HG03175 (cell line): ENCODE measurements at regions not wholly inside any gene's neighbourhood (a gene's known extent, or its start where the extent isn't known, plus 50 kb on each side); places are given as distances from the start of the nearest gene placed in this dataset.

Source experiments
- ATAC-seq: cut with Tn5 transposase; IDR thresholded peaks from one replicate; pipeline ENCODE4 v1.9.1; 2021; ENCODE audit warnings: mild to moderate bottlenecking, moderate library complexity; ENCODE audit not compliant: unreplicated experiment

- ATAC-seq: no peak
These were observed 985.6 kb upstream of the GHITM start for GRCh38 chr10:83153714-83154113.

GRCh38 chr10:83164156-83164555 lies 975.2 kb upstream of the GHITM start:
- ATAC-seq: no peak

GRCh38 chr10:83165265-83165664 lies 974.0 kb upstream of the GHITM start:
- ATAC-seq: no peak

- no peak for ATAC-seq
These were observed 973.0 kb upstream of the GHITM start for GRCh38 chr10:83166344-83166743.

- ATAC-seq: no peak
These were observed 972.2 kb upstream of the GHITM start for GRCh38 chr10:83167081-83167480.

GRCh38 chr10:83176901-83177300 lies 962.4 kb upstream of the GHITM start:
- ATAC-seq: no peak

- no peak for ATAC-seq
These were observed 960.8 kb upstream of the GHITM start for GRCh38 chr10:83178526-83178925.

GRCh38 chr10:83179371-83179770 lies 959.9 kb upstream of the GHITM start:
- ATAC-seq: no peak

- no peak for ATAC-seq
These were observed 957.2 kb upstream of the GHITM start for GRCh38 chr10:83182076-83182475.

GRCh38 chr10:83184641-83185040 lies 954.7 kb upstream of the GHITM start:
- ATAC-seq: no peak

- no peak for ATAC-seq
These were observed 948.7 kb upstream of the GHITM start for GRCh38 chr10:83190614-83191013.

GRCh38 chr10:83193026-83193425 lies 946.3 kb upstream of the GHITM start:
- ATAC-seq: no peak

GRCh38 chr10:83195021-83195420 lies 944.3 kb upstream of the GHITM start:
- no peak for ATAC-seq

GRCh38 chr10:83199374-83199773 lies 939.9 kb upstream of the GHITM start:
- no peak for ATAC-seq

GRCh38 chr10:83205861-83206260 lies 933.4 kb upstream of the GHITM start:
- ATAC-seq: no peak

GRCh38 chr10:83212632-83213334 lies 926.5 kb upstream of the GHITM start:
- no peak for ATAC-seq

- ATAC-seq: no peak
These were observed 925.2 kb upstream of the GHITM start for GRCh38 chr10:83214136-83214535.

- ATAC-seq: no peak
These were observed 921.1 kb upstream of the GHITM start for GRCh38 chr10:83218205-83218604.

- ATAC-seq: no peak
These were observed 917.0 kb upstream of the GHITM start for GRCh38 chr10:83222300-83222699.

- no peak for ATAC-seq
These were observed 916.2 kb upstream of the GHITM start for GRCh38 chr10:83222832-83223742.

GRCh38 chr10:83225781-83226180 lies 913.5 kb upstream of the GHITM start:
- no peak for ATAC-seq

GRCh38 chr10:83229991-83230390 lies 909.3 kb upstream of the GHITM start:
- ATAC-seq: no peak
